HFF-Myc (cell line): ENCODE measurements at regions not wholly inside any gene's neighbourhood (a gene's known extent, or its start where the extent isn't known, plus 50 kb on each side); places are given as distances from the start of the nearest gene placed in this dataset.

Experiments used
- DNase-seq: peaks from one replicate; pipeline ENCODE4 v3.0.0-alpha.2; 2011; ENCODE audit warnings: low read depth; ENCODE audit errors: extremely low read depth
- H3K4me3 ChIP-seq: replicated peaks from 2 replicates; pipeline ENCODE4 v1.5.1; 2011; ENCODE audit warnings: low read depth, mild to moderate bottlenecking, control low read depth, low read length
- TF ChIP-seq, protein P1 (sequence below): IDR thresholded peaks from 2 replicates; pipeline ENCODE4 v1.5.1; 2012; ENCODE audit warnings: mild to moderate bottlenecking, low read depth, low read length, control low read depth; ENCODE audit errors: missing control alignments

DNA sequence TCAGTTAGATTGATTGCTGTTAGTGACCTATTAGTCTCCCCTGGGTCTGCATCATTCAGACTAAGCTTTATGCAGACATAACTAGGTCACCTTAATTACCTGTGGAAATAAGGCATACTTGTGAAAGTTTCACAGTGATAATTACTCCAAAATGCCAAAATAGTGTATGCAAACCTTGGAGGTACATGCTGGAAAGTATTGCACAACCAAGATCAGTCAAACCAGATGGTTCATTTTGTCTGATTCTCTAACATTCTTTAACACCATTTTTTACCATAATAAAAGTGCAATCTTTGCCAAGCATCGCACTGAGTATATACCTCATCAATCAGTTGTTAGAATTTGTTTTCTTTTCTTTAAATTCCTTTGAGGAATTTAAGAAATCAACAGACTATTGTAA is 186.3 kb upstream of the TMEFF2 start:
- no peak overlapping the region for H3K4me3 ChIP-seq
- no peak for DNase-seq
- TF ChIP-seq, protein P1, sequence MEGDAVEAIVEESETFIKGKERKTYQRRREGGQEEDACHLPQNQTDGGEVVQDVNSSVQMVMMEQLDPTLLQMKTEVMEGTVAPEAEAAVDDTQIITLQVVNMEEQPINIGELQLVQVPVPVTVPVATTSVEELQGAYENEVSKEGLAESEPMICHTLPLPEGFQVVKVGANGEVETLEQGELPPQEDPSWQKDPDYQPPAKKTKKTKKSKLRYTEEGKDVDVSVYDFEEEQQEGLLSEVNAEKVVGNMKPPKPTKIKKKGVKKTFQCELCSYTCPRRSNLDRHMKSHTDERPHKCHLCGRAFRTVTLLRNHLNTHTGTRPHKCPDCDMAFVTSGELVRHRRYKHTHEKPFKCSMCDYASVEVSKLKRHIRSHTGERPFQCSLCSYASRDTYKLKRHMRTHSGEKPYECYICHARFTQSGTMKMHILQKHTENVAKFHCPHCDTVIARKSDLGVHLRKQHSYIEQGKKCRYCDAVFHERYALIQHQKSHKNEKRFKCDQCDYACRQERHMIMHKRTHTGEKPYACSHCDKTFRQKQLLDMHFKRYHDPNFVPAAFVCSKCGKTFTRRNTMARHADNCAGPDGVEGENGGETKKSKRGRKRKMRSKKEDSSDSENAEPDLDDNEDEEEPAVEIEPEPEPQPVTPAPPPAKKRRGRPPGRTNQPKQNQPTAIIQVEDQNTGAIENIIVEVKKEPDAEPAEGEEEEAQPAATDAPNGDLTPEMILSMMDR: no peak

DNA sequence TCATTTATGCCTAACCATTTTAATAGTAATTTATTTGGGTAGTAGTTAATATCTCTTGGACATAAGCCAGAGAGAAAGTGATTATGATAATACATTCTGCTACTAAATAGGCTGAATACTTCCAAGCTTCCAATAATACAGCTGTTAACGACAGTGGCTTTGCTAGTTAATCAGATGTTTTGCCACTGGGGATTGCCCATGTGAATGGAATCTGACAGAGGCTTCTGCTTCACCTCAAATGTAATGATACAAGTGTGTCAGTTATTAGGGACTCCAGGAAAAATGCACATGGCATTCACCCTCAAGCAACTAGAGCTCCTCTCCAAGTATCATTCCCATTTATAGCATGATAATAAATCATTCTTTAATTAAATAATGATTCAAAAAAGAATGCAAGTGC is 185.0 kb upstream of the TMEFF2 start:
- no peak for DNase-seq
- TF ChIP-seq, protein P1: no peak
- no peak overlapping the region for H3K4me3 ChIP-seq

DNA sequence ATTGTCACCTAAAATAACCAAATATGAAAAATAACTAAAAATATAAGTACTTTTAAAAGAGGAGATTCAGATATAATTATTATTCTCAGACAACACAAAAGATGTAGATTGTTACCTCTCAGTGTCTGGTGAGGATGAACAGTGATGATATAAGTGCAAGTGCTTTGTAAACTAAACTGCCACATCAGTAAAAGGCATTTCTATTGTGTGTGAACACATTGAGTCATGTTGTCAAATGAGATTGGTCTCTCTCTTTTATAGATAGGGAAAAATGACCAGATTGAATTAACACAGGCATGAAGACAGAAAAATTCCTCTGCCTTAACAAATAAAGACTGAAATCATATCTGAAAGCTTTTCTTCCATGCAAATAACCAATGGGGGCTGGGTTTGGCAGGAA is 182.4 kb upstream of the TMEFF2 start:
- no peak overlapping the region for H3K4me3 ChIP-seq
- DNase-seq: no peak
- TF ChIP-seq, protein P1: no peak

DNA sequence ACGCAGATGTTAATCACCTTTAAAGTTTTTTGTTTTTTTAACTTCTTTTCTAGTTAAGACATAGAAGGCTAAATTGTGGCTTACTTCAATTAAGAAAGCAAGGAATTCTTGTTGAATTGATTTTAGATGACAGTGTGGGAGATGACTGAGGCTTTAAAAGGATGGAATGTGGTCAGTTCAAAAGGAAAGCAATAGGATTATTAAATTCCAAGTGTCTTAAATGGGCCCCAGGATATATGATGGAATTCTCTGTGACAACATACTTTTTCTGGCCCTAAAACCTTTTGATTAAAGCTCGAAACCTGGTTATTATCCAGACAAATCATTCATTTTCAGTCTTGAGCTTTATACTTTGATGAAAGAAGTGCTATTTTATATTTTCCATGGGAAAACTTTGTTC is 179.0 kb upstream of the TMEFF2 start:
- DNase-seq: no peak
- TF ChIP-seq, protein P1: no peak
- H3K4me3 ChIP-seq: no peak overlapping the region

DNA sequence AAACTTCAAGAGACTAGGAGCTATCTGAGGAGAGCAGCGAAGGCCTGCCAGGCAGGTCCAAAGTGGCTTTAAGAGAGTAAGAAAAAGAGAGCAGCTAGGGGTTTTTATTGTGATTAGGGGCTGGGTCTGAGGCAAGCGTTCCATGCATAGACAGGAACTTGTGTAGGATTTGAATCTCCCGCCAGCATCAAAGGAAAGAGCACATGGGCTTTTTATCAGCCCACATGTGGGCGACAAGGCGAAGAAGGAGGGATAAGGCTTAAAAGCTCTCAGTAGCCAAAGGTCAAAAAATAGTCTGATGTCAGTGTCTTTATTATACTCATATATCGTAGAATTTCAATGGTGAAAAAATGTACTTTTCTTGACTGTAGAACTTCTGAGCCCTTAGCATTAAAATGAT is 178.5 kb upstream of the TMEFF2 start:
- TF ChIP-seq, protein P1: no peak
- no peak overlapping the region for H3K4me3 ChIP-seq
- no peak for DNase-seq

DNA sequence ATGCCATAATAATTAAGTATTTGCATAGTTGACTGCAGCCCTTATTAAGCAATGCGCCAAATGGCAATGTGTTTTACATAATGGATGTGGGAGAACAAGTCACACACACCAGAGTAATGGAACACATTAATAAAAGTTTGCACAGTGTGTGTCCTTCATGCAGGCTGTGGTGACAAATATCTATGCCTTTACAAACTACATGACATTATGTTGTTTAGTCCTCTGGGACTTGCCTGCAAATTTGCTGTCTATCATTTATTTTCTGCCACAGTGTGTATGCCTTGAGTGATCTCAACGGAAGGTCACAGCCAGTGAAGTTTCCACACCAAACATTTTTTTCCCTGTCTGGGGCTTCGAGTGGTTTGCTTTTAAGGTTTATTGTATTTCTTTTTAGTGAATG is 175.2 kb upstream of the TMEFF2 start:
- no peak overlapping the region for H3K4me3 ChIP-seq
- TF ChIP-seq, protein P1: no peak
- DNase-seq: no peak

DNA sequence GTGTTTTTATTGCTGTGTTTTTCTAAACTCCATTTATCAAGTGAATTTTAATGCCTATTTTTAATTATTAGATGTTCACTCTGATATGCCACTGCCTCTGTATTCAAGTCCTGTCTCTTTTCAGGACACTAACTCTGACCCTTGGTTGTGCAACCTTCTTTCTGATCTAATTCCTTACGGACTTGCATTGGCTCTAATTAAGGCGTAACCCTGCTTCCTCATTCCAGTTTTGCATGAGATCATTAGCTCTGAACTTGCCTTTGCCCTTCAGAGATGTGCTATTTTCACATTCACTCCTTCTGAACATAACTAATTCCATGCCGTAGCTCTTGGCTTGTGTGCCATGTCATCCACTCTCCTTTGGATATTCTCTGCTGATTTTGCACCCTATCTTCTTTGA is 162.5 kb upstream of the TMEFF2 start:
- TF ChIP-seq, protein P1: no peak
- no peak overlapping the region for H3K4me3 ChIP-seq
- DNase-seq: no peak
